ENCODE measurements at regions not wholly inside any gene's neighbourhood (a gene's known extent, or its start where the extent isn't known, plus 50 kb on each side); places are given as distances from the start of the nearest gene placed in this dataset.

DNA sequence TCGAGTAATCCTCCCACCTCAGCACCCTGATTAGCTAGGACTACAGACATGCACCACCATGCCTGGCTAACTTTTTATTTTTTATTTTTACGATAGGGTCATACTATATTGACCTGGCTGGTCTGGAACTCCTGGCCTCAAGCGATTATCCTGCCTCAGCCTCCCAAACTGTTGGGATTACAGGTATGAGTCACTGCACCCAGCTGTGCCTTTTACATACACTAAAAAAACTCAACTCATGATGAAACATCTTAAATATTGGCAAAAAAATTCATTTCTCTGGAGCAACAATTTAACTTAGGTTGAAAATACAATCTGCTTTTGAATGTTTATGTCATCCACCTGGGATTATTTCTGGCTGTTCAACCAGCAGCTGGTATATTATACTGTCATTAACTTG lies 598.3 kb upstream of the ZP4 start:
- Histone ChIP-seq H3K9me3 (ENCODE audit: control insufficient read depth in 1 of 2, low read length in 2 of 2) (no peaks in the 10 kb centered on the region), H3K27ac (ENCODE audit: low read depth, low read length) (no peak overlapping the region), H3K27me3 (ENCODE audit: control insufficient read depth in 1 of 2, insufficient read depth in 2 of 2, low read length in 2 of 2) (no peaks in the 10 kb centered on the region), H3K9ac (ENCODE audit: low read depth in 1 of 2, low read length in 2 of 2) (no peak overlapping the region), H3K36me3 (ENCODE audit: control insufficient read depth in 1 of 2, insufficient read depth in 2 of 2, low read length in 2 of 2) (no peaks in the 10 kb centered on the region), H3K4me3 (ENCODE audit: low read depth in 1 of 2, low read length in 2 of 2) (no peak overlapping the region), H3K4me1 (ENCODE audit: control insufficient read depth in 1 of 2, insufficient read depth in 2 of 2, low read length in 2 of 2) (no peaks in the 10 kb centered on the region)

DNA sequence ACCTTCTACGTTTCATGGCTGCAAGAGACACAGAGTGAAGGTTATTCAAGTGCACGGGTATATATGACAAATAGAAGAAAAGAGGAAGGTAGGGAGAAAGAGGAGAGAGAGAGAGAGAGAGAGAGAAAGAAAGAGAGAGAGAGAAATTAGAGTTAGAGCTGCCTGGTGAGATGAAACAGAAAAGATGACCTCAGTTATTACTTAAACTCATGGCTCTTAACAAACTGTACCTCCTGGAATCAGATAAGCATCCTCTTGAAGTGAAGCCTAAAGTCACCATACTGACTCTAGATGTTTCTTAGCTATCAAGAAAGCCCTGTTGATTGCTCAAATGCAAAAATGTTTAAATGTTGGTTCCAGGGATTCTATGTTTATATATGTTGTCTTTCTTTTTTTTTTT lies 597.7 kb upstream of the ZP4 start:
- H3K9ac ChIP-seq (ENCODE audit: low read depth in 1 of 2, low read length in 2 of 2), result no peak overlapping the region
- H3K4me1 ChIP-seq (ENCODE audit: control insufficient read depth in 1 of 2, insufficient read depth in 2 of 2, low read length in 2 of 2), result no peaks in the 10 kb centered on the region
- no peaks in the 10 kb centered on the region for H3K27me3 ChIP-seq (ENCODE audit: control insufficient read depth in 1 of 2, insufficient read depth in 2 of 2, low read length in 2 of 2)
- no peak overlapping the region for H3K27ac ChIP-seq (ENCODE audit: low read depth, low read length)
- no peaks in the 10 kb centered on the region for H3K9me3 ChIP-seq (ENCODE audit: control insufficient read depth in 1 of 2, low read length in 2 of 2)
- H3K36me3 ChIP-seq (ENCODE audit: control insufficient read depth in 1 of 2, insufficient read depth in 2 of 2, low read length in 2 of 2), result no peaks in the 10 kb centered on the region
- H3K4me3 ChIP-seq (ENCODE audit: low read depth in 1 of 2, low read length in 2 of 2), result no peak overlapping the region

DNA sequence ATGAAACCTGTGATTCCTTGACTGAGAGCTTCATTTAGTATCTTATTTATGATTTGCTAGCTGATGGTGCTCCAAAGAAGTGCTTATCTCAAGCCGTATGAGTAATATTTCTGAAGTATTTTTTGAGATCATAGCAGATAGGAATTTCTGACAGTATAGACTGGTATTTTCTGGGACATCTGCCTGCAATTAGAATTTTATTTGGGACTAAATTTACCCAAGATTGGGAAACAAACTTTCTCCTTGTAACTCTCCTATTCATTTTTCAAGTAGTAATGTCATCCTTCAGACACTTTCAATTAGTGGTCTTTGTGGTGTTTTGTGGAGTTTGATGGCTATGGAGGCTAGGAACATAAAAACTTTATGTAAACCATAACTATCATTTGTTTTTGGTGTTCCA lies 597.2 kb upstream of the ZP4 start:
- Histone ChIP-seq H3K9ac (ENCODE audit: low read depth in 1 of 2, low read length in 2 of 2) (no peak overlapping the region), H3K4me1 (ENCODE audit: control insufficient read depth in 1 of 2, insufficient read depth in 2 of 2, low read length in 2 of 2) (no peaks in the 10 kb centered on the region), H3K36me3 (ENCODE audit: control insufficient read depth in 1 of 2, insufficient read depth in 2 of 2, low read length in 2 of 2) (no peaks in the 10 kb centered on the region), H3K27me3 (ENCODE audit: control insufficient read depth in 1 of 2, insufficient read depth in 2 of 2, low read length in 2 of 2) (no peaks in the 10 kb centered on the region), H3K4me3 (ENCODE audit: low read depth in 1 of 2, low read length in 2 of 2) (no peak overlapping the region), H3K27ac (ENCODE audit: low read depth, low read length) (no peak overlapping the region), H3K9me3 (ENCODE audit: control insufficient read depth in 1 of 2, low read length in 2 of 2) (no peaks in the 10 kb centered on the region)

DNA sequence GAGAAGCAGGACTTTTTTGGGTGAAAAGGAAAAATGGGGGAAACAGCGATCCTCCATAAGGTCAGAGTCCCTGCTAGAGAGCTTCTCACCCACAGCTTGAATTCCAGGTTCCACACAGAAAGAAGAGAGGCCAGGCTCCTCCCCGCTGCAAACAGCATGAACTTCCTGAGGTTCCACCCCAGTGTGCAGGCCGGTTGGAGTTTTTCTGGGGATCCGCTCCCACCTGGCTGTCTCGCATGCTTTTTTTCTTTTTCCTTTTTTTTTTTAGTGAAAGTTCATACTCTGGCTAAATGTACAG lies 595.1 kb upstream of the ZP4 start:
- Histone ChIP-seq H3K9ac (ENCODE audit: low read depth in 1 of 2, low read length in 2 of 2) (no peak overlapping the region), H3K27me3 (ENCODE audit: control insufficient read depth in 1 of 2, insufficient read depth in 2 of 2, low read length in 2 of 2) (no peaks in the 10 kb centered on the region), H3K36me3 (ENCODE audit: control insufficient read depth in 1 of 2, insufficient read depth in 2 of 2, low read length in 2 of 2) (no peaks in the 10 kb centered on the region), H3K4me1 (ENCODE audit: control insufficient read depth in 1 of 2, insufficient read depth in 2 of 2, low read length in 2 of 2) (no peaks in the 10 kb centered on the region), H3K27ac (ENCODE audit: low read depth, low read length) (no peak overlapping the region), H3K9me3 (ENCODE audit: control insufficient read depth in 1 of 2, low read length in 2 of 2) (no peaks in the 10 kb centered on the region), H3K4me3 (ENCODE audit: low read depth in 1 of 2, low read length in 2 of 2) (no peak overlapping the region)

DNA sequence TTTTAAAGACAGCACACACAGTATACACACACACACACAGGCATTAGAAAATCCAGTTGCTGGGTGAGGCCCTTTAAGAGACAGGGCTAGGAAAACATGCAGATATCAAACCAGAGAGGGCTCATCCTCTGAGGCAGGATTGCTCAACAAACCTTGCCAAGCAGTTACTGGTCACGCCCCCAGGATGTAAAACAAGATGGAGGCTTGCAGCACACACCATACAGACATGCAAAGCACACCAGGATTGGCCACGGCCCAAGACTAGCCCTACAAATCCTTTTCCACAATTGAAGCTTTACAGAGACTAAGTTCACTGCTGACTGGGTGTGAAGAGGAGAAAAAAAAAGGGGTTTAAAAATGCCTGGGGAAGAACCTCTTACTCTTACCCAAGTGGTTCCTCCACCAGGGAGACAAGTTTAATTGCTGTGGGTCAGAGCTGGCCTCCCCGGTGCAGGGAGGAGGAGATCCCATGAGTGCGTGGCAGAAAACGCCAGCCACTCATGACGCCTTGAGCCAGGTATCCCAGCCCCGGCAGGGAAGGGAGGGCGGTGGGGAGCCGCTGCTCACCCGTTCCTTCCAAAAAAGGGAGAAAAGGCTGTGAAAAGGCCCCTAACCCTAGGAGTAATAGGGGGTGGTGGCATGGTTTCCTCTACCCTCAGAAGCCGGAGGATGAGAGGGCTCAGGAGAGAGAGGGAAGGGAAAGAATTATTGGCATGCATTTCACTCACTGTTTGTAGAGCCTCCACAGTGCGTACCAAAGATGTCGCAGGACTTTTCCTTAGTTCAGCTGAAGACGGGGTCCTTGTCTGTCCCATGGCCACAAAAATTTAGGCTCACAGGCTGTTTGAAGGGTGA lies 594.6 kb upstream of the ZP4 start:
- no peaks in the 10 kb centered on the region for H3K9me3 ChIP-seq (ENCODE audit: control insufficient read depth in 1 of 2, low read length in 2 of 2)
- H3K27me3 ChIP-seq (ENCODE audit: control insufficient read depth in 1 of 2, insufficient read depth in 2 of 2, low read length in 2 of 2), result no peaks in the 10 kb centered on the region
- H3K27ac ChIP-seq (ENCODE audit: low read depth, low read length), result no peak overlapping the region
- H3K9ac ChIP-seq (ENCODE audit: low read depth in 1 of 2, low read length in 2 of 2), result no peak overlapping the region
- no peak overlapping the region for H3K4me3 ChIP-seq (ENCODE audit: low read depth in 1 of 2, low read length in 2 of 2)
- no peaks in the 10 kb centered on the region for H3K36me3 ChIP-seq (ENCODE audit: control insufficient read depth in 1 of 2, insufficient read depth in 2 of 2, low read length in 2 of 2)
- H3K4me1 ChIP-seq (ENCODE audit: control insufficient read depth in 1 of 2, insufficient read depth in 2 of 2, low read length in 2 of 2), result no peaks in the 10 kb centered on the region

DNA sequence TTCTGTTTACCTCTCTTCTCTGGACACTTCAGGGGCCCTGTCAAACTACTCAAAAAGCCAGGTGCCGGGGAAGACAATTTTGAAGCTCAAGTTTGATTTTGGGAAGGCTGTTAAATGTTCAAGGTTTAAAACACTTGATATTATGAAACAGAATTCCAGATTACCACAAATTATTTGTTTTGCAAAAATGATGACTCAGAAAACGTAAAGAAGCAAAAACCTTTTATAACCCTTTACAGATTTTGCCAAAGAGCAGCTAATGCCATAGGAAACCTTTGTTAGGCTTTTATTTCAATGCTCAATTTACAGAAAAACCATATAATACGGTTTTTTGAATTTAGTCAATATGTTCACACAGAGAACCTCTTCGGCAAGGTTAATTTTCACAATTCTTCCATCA lies 593.4 kb upstream of the ZP4 start:
- H3K9ac ChIP-seq (ENCODE audit: low read depth in 1 of 2, low read length in 2 of 2), result no peak overlapping the region
- H3K36me3 ChIP-seq (ENCODE audit: control insufficient read depth in 1 of 2, insufficient read depth in 2 of 2, low read length in 2 of 2), result no peaks in the 10 kb centered on the region
- no peaks in the 10 kb centered on the region for H3K9me3 ChIP-seq (ENCODE audit: control insufficient read depth in 1 of 2, low read length in 2 of 2)
- H3K4me1 ChIP-seq (ENCODE audit: control insufficient read depth in 1 of 2, insufficient read depth in 2 of 2, low read length in 2 of 2), result no peaks in the 10 kb centered on the region
- H3K4me3 ChIP-seq (ENCODE audit: low read depth in 1 of 2, low read length in 2 of 2), result no peak overlapping the region
- H3K27ac ChIP-seq (ENCODE audit: low read depth, low read length), result no peak overlapping the region
- H3K27me3 ChIP-seq (ENCODE audit: control insufficient read depth in 1 of 2, insufficient read depth in 2 of 2, low read length in 2 of 2), result no peaks in the 10 kb centered on the region

DNA sequence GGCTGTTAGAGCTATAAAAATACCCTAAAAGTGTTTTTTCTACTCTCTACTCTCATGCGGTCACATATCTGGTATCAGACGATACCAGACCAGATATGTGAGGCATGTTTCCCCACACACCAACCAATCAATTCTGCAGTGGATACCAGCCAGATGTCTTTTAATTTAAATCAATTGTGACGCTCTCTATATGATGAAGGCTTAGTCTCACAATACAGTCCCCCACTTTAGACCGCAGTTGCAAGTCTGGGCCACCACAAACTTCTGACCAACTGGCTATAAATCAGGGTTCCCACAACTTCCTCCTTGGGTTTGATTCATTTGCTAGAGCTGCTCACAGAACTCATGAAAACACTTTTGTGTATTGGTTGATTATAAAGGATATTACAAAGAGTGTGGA lies 586.1 kb upstream of the ZP4 start:
- H3K9ac ChIP-seq (ENCODE audit: low read depth in 1 of 2, low read length in 2 of 2), result no peak overlapping the region
- H3K4me3 ChIP-seq (ENCODE audit: low read depth in 1 of 2, low read length in 2 of 2), result no peak overlapping the region
- no peak overlapping the region for H3K27ac ChIP-seq (ENCODE audit: low read depth, low read length)
- H3K27me3 ChIP-seq (ENCODE audit: control insufficient read depth in 1 of 2, insufficient read depth in 2 of 2, low read length in 2 of 2), result no peaks in the 10 kb centered on the region
- H3K36me3 ChIP-seq (ENCODE audit: control insufficient read depth in 1 of 2, insufficient read depth in 2 of 2, low read length in 2 of 2), result no peaks in the 10 kb centered on the region
- no peaks in the 10 kb centered on the region for H3K4me1 ChIP-seq (ENCODE audit: control insufficient read depth in 1 of 2, insufficient read depth in 2 of 2, low read length in 2 of 2)
- H3K9me3 ChIP-seq (ENCODE audit: control insufficient read depth in 1 of 2, low read length in 2 of 2), result no peaks in the 10 kb centered on the region

DNA sequence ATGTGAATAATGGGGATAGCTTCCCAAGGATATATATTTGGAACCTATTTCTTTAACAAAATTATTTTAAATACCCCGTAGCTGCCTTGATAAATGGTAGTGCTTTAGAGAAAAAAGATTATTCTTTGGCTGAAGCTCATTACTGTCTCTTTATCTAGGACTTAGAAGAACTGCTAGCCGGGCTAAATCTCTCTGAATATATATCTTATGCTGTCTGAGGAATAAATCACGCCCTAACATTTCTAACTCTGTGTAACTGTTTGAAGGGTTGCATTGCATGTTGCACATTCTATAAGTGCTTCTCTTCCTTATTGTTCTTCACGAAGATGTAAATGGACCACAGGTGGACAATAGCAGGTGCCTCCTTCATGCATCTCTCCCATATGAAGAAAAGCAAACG lies 585.0 kb upstream of the ZP4 start:
- Histone ChIP-seq H3K4me3 (ENCODE audit: low read depth in 1 of 2, low read length in 2 of 2) (no peak overlapping the region), H3K36me3 (ENCODE audit: control insufficient read depth in 1 of 2, insufficient read depth in 2 of 2, low read length in 2 of 2) (no peaks in the 10 kb centered on the region), H3K9ac (ENCODE audit: low read depth in 1 of 2, low read length in 2 of 2) (no peak overlapping the region), H3K9me3 (ENCODE audit: control insufficient read depth in 1 of 2, low read length in 2 of 2) (no peaks in the 10 kb centered on the region), H3K27ac (ENCODE audit: low read depth, low read length) (no peak overlapping the region), H3K27me3 (ENCODE audit: control insufficient read depth in 1 of 2, insufficient read depth in 2 of 2, low read length in 2 of 2) (no peaks in the 10 kb centered on the region), H3K4me1 (ENCODE audit: control insufficient read depth in 1 of 2, insufficient read depth in 2 of 2, low read length in 2 of 2) (no peaks in the 10 kb centered on the region)

DNA sequence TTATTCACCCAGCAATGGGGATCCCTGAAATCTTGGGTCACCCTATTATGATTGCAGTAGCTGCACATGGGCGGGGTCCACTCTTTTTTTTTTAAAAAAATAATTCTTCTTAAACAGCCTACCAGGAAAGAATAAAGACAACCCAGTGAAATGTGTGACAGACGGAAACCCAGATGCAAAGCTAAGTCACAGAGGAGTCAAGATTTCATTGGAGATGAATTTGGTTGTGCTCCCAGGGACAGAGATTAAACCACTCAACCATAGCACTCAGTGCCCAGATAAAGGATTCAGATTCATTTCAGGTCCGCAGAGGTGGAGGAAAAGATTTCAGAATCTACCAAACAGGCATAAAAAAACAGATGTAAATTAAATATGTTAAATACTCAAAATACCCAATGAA lies 583.5 kb upstream of the ZP4 start:
- Histone ChIP-seq H3K9me3 (ENCODE audit: control insufficient read depth in 1 of 2, low read length in 2 of 2) (no peaks in the 10 kb centered on the region), H3K4me1 (ENCODE audit: control insufficient read depth in 1 of 2, insufficient read depth in 2 of 2, low read length in 2 of 2) (no peaks in the 10 kb centered on the region), H3K4me3 (ENCODE audit: low read depth in 1 of 2, low read length in 2 of 2) (no peak overlapping the region), H3K36me3 (ENCODE audit: control insufficient read depth in 1 of 2, insufficient read depth in 2 of 2, low read length in 2 of 2) (no peaks in the 10 kb centered on the region), H3K27ac (ENCODE audit: low read depth, low read length) (no peak overlapping the region), H3K27me3 (ENCODE audit: control insufficient read depth in 1 of 2, insufficient read depth in 2 of 2, low read length in 2 of 2) (no peaks in the 10 kb centered on the region), H3K9ac (ENCODE audit: low read depth in 1 of 2, low read length in 2 of 2) (no peak overlapping the region)

DNA sequence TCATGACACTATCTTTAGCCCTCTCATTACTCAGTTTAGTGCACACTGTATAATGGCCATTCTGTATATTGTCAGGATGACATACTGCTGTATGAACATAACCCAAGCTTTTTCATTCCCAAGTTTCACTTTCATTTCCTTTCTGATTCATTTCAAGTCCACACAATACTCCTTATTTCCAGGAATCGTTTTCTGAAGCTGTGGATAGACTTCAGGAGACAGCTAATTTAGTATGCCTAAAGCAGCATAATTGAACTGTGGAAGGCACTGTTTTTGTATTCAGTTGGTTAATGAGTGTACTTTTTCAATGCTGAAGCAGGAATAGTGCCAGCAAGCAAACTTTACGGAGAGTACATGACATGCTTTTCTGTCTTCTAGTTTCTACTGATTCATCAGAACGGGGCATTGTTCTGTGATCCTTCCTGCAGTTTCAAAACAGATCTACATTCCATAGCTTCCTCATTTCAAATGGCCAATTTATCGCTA lies 578.5 kb upstream of the ZP4 start:
- Histone ChIP-seq H3K4me1 (ENCODE audit: control insufficient read depth in 1 of 2, insufficient read depth in 2 of 2, low read length in 2 of 2) (no peaks in the 10 kb centered on the region), H3K36me3 (ENCODE audit: control insufficient read depth in 1 of 2, insufficient read depth in 2 of 2, low read length in 2 of 2) (no peaks in the 10 kb centered on the region), H3K27me3 (ENCODE audit: control insufficient read depth in 1 of 2, insufficient read depth in 2 of 2, low read length in 2 of 2) (no peaks in the 10 kb centered on the region), H3K9me3 (ENCODE audit: control insufficient read depth in 1 of 2, low read length in 2 of 2) (no peaks in the 10 kb centered on the region), H3K9ac (ENCODE audit: low read depth in 1 of 2, low read length in 2 of 2) (no peak overlapping the region), H3K4me3 (ENCODE audit: low read depth in 1 of 2, low read length in 2 of 2) (no peak overlapping the region), H3K27ac (ENCODE audit: low read depth, low read length) (no peak overlapping the region)

DNA sequence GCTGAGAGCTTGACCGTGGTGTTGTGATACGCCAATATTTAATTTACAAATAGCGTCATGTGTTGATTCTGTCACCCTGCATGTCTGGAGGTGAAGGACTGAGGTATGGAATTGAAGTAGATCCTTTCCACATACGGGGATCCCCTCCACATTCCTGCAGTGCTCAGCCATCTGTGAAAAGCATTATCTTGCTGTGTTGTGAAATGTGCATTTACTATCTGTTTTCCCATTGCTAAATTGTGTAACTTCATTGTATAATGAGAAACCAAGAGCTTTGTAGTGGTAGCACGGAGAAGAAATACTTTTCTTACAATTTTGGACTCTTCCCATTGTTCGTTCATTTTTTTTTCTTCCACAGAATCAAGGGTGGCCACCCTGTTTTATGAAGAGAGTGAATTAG lies 577.3 kb upstream of the ZP4 start:
- Histone ChIP-seq H3K9me3 (ENCODE audit: control insufficient read depth in 1 of 2, low read length in 2 of 2) (no peaks in the 10 kb centered on the region), H3K9ac (ENCODE audit: low read depth in 1 of 2, low read length in 2 of 2) (no peak overlapping the region), H3K4me3 (ENCODE audit: low read depth in 1 of 2, low read length in 2 of 2) (no peak overlapping the region), H3K27me3 (ENCODE audit: control insufficient read depth in 1 of 2, insufficient read depth in 2 of 2, low read length in 2 of 2) (no peaks in the 10 kb centered on the region), H3K27ac (ENCODE audit: low read depth, low read length) (no peak overlapping the region), H3K4me1 (ENCODE audit: control insufficient read depth in 1 of 2, insufficient read depth in 2 of 2, low read length in 2 of 2) (no peaks in the 10 kb centered on the region), H3K36me3 (ENCODE audit: control insufficient read depth in 1 of 2, insufficient read depth in 2 of 2, low read length in 2 of 2) (no peaks in the 10 kb centered on the region)
